Choroid plexus epithelial cell (primary cell): ENCODE measurements at regions not wholly inside any gene's neighbourhood (a gene's known extent, or its start where the extent isn't known, plus 50 kb on each side); places are given as distances from the start of the nearest gene placed in this dataset.
"Not testable (repeated sequence)": the region's sequence is repeated elsewhere in the genome, so short reads cannot be mapped to it uniquely, and the experiment has no call there.

Experiments
- DNase-seq: peaks from one replicate; pipeline ENCODE4 v3.0.0-alpha.2; 2010; ENCODE audit warnings: low read depth
- H3K4me3 ChIP-seq: 2 replicates; pipeline ENCODE4 v1.5.1; 2011; ENCODE audit warnings: low read depth, mild to moderate bottlenecking, control low read depth, low read length, moderate library complexity
- CTCF ChIP-seq: conservative IDR thresholded peaks from 2 replicates; pipeline ENCODE4 v1.5.1; 2011; ENCODE audit warnings: low read depth, mild to moderate bottlenecking, control low read depth, inconsistent platforms, low read length, moderate library complexity

- no peak for TF ChIP-seq CTCF
- no peak for DNase-seq
- H3K4me3 ChIP-seq, result no peak overlapping the region
Observed at GRCh38 chrY:19484997-19485396, 259.5 kb downstream of the KDM5D start.

GRCh38 chrY:19479141-19479540 lies 265.4 kb downstream of the KDM5D start:
- no peak for DNase-seq
- no peak for TF ChIP-seq CTCF
- no peak overlapping the region for H3K4me3 ChIP-seq

- no peak overlapping the region for H3K4me3 ChIP-seq
- no peak for TF ChIP-seq CTCF
- no peak for DNase-seq
Observed at GRCh38 chrY:19477959-19478358, 266.6 kb downstream of the KDM5D start.

- no peak overlapping the region for H3K4me3 ChIP-seq
- no peak for DNase-seq
Observed at GRCh38 chrY:19465809-19466208, 278.7 kb downstream of the KDM5D start.

GRCh38 chrY:19456855-19457448 lies 287.6 kb downstream of the KDM5D start:
- no peak for TF ChIP-seq CTCF
- H3K4me3 ChIP-seq, result no peak overlapping the region
- DNase-seq, result no peak

More at GRCh38 chrY:19465809-19466208, 278.7 kb downstream of the KDM5D start:
- TF ChIP-seq CTCF, result no peak

- peak; percentile 67 for DNase-seq
- peak; percentile 63 for TF ChIP-seq CTCF
- no peak overlapping the region for H3K4me3 ChIP-seq
Observed at GRCh38 chrY:19433059-19433458, 311.5 kb downstream of the KDM5D start.

- TF ChIP-seq CTCF, result no peak
- H3K4me3 ChIP-seq, result no peak overlapping the region
- no peak for DNase-seq
Observed at GRCh38 chrY:19427736-19428518, 316.6 kb downstream of the KDM5D start.

- not testable (repeated sequence) for DNase-seq, H3K4me3 ChIP-seq
Observed at GRCh38 chrY:19427191-19427590, 317.3 kb downstream of the KDM5D start.
